ENCODE measurements at regions not wholly inside any gene's neighbourhood (a gene's known extent, or its start where the extent isn't known, plus 50 kb on each side); places are given as distances from the start of the nearest gene placed in this dataset.
"Not testable (repeated sequence)": the region's sequence is repeated elsewhere in the genome, so short reads cannot be mapped to it uniquely, and the experiment has no call there.

DNA sequence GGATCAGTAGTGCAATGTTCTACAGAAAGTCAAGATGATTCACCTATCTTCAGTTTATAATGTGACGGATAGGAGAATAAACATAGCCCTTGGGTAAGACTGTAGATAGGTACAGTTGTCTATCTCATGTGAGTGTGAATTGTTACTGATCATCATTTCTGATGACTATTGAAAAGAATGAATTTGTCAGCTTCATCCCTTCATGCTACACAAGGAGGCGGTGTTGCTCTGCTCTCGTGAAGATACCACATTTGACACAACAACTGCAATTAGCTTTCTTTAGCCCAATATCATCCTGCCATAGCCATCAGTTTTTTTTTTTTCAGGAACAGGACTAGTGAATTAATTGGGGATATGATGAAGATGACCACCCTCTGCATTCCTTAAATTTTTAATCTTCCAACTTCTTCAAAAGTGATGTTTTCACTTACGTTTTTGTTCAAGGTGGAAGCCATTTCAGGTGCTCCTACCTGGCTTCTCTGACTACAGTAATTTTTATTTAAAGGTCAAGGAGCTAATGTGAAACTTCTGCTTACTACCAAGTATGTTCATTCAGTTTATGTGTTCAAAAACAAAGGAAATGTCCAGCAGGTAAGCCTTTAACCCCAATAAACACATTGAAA, 152.9 kb upstream of the MOCS2 start:
- Histone ChIP-seq H3K9ac (no peak overlapping the region), H3K4me2 (no peak overlapping the region), H3K4me1 (no peaks in the 10 kb centered on the region), H3K4me3 (no peak overlapping the region), H4K20me1 (no peaks in the 10 kb centered on the region), H3K27ac (no peak overlapping the region), H3K27me3 (no peaks in the 10 kb centered on the region), H3K9me3 (no peaks in the 10 kb centered on the region), H3K36me3 (no peaks in the 10 kb centered on the region)
- no peak for TF ChIP-seq Cebpa-rat (IDR thresholded peaks at IDR 0.05)

DNA sequence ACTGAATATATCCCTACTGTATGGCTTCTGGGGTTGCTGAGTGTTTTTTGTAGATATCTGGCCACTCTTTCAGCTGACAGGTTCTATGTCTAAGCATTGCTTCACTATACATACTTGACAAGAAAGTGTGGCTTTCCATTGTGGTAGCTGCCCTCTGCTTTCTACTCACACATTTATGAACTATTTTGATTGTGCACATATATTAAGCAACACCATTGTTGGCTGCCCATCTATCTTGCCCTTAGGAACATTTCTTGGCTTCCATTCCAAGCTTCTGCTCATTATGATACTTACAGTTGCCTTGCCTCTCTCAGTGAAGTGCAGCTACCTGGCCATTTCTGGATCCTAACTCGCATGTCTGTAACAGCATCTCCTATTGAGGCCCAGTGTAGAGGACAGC, 153.6 kb upstream of the MOCS2 start:
- H3K36me3 ChIP-seq = no peaks in the 10 kb centered on the region
- H3K27ac ChIP-seq = no peak overlapping the region
- H3K27me3 ChIP-seq = no peaks in the 10 kb centered on the region
- peaks cover 5% of the 10 kb centered on the region; the same call in 1 of the 2 replicates for H3K9me3 ChIP-seq
- H3K4me3 ChIP-seq = no peak overlapping the region
- H4K20me1 ChIP-seq = no peaks in the 10 kb centered on the region
- H3K4me1 ChIP-seq = no peaks in the 10 kb centered on the region
- no peak overlapping the region for H3K9ac ChIP-seq
- no peak overlapping the region for H3K4me2 ChIP-seq
- TF ChIP-seq Cebpa-rat (IDR thresholded peaks at IDR 0.05) = no peak

DNA sequence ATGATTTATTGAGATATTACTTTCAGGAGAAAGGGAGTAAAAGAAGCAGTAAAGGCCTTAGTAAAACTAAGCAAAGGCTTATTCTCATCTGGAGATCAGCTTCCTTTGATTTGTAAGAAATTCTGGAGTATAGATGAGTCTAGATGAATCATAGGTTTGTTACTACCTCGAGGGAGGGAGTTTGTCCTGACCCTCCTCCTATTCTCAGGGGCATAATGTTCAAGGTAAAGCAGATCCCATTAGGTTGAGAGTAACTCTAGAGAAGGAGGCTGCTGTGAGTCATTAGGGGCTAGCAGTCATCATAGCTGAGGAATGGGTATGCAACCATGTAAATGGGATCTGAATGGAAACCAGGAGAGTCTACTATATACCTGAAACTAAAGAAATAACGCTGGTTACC, 155.5 kb upstream of the MOCS2 start:
- Histone ChIP-seq H3K4me2 (no peak overlapping the region), H4K20me1 (no peaks in the 10 kb centered on the region), H3K4me3 (no peak overlapping the region), H3K27ac (no peak overlapping the region), H3K4me1 (no peaks in the 10 kb centered on the region), H3K9ac (no peak overlapping the region), H3K9me3 (peaks cover 7% of the 10 kb centered on the region; the same call in 1 of the 2 replicates), H3K36me3 (no peaks in the 10 kb centered on the region), H3K27me3 (no peaks in the 10 kb centered on the region)
- no peak for TF ChIP-seq Cebpa-rat (IDR thresholded peaks at IDR 0.05)

DNA sequence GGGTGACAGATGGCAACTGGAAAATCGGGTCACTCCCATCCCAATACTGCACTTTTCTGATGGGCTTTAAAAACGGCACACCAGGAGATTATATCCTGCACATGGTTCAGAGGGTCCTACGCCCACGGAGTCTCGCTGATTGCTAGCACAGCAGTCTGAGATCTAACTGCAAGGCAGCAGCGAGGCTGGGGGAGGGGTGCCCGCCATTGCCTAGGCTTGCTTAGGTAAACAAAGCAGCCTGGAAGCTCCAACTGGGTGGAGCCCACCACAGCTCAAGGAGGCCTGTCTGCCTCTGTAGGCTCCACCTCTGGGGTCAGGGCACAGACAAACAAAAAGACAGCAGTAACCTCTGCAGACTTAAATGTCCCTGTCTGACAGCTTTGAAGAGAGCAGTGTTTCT, 158.7 kb upstream of the MOCS2 start:
- H3K9ac ChIP-seq, H3K36me3 ChIP-seq, H3K27me3 ChIP-seq, H3K4me1 ChIP-seq, H3K4me2 ChIP-seq, H4K20me1 ChIP-seq, H3K4me3 ChIP-seq, H3K9me3 ChIP-seq, H3K27ac ChIP-seq: not testable (repeated sequence)

DNA sequence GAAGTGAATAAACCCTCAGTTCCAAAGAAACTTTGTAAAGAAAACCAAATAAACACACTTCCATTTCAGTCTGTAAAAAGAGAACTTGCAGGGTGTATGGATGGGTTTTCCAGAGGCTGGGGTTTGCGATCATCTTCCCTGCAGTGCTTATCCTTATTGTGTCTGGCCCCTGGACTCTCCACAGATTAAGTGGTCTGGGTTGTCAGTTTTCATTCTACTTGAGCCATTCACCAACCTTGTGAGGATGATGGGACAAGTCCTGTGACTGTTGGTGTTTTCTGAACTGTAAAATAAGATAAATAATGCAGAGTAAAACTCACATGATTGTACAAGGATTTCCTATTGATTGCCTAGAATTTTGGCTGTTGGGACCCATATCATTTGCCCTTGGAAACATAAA, 166.1 kb upstream of the MOCS2 start:
- no peak overlapping the region for H3K27ac ChIP-seq
- no peaks in the 10 kb centered on the region for H4K20me1 ChIP-seq
- no peak overlapping the region for H3K4me2 ChIP-seq
- H3K4me3 ChIP-seq = no peak overlapping the region
- no peaks in the 10 kb centered on the region for H3K4me1 ChIP-seq
- no peaks in the 10 kb centered on the region for H3K36me3 ChIP-seq
- TF ChIP-seq Cebpa-rat (IDR thresholded peaks at IDR 0.05) = no peak
- H3K9ac ChIP-seq = no peak overlapping the region
- no peaks in the 10 kb centered on the region for H3K9me3 ChIP-seq
- H3K27me3 ChIP-seq = no peaks in the 10 kb centered on the region

DNA sequence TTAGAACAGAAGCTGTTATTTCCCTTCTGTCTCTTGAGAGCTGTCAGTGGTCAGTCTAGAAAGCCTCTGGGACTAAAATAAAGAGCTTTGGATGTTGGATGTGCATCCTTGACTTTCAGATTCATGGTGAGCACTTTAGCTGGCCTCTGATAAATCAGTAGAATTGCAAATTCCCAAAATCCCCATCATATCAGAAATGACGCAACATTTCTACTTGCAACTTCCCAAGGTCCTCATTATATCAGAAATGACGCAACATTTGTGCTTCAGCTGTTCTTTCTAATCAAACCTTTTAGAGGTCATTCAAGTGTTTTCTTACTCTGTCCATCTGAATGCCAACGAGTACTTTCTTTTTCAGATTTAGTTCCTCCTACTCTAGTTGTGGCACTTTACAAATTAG, 167.3 kb upstream of the MOCS2 start:
- Histone ChIP-seq H3K4me3 (no peak overlapping the region), H3K4me1 (no peaks in the 10 kb centered on the region), H3K9ac (no peak overlapping the region), H3K4me2 (no peak overlapping the region), H4K20me1 (no peaks in the 10 kb centered on the region), H3K36me3 (no peaks in the 10 kb centered on the region), H3K27me3 (no peaks in the 10 kb centered on the region), H3K27ac (no peak overlapping the region), H3K9me3 (no peaks in the 10 kb centered on the region)
- peak; percentile 62; the same call in 1 of the 2 replicates for TF ChIP-seq Cebpa-rat (IDR thresholded peaks at IDR 0.05)

DNA sequence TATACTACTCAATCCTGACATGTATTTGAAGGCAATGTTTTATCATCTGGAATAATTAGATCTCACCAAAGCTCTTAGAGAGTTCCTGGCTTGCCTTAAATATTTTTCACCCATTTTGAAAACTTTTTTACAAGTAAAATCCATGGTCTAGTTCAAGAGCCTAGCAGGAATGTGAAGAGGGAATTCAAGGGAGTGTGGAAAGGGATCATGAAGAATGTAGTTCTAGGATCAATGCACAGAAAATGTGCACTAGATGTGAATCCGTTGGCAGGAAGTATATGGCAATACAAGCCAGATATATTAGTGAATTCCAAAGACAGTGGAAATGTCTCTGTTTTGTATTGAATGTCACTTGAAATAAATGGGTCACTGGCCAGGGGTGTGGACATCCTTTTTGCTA, 167.9 kb upstream of the MOCS2 start:
- H4K20me1 ChIP-seq = no peaks in the 10 kb centered on the region
- H3K27me3 ChIP-seq = no peaks in the 10 kb centered on the region
- H3K4me2 ChIP-seq = no peak overlapping the region
- no peaks in the 10 kb centered on the region for H3K9me3 ChIP-seq
- H3K9ac ChIP-seq = no peak overlapping the region
- no peak for TF ChIP-seq Cebpa-rat (IDR thresholded peaks at IDR 0.05)
- no peaks in the 10 kb centered on the region for H3K4me1 ChIP-seq
- H3K27ac ChIP-seq = no peak overlapping the region
- H3K4me3 ChIP-seq = no peak overlapping the region
- H3K36me3 ChIP-seq = no peaks in the 10 kb centered on the region

DNA sequence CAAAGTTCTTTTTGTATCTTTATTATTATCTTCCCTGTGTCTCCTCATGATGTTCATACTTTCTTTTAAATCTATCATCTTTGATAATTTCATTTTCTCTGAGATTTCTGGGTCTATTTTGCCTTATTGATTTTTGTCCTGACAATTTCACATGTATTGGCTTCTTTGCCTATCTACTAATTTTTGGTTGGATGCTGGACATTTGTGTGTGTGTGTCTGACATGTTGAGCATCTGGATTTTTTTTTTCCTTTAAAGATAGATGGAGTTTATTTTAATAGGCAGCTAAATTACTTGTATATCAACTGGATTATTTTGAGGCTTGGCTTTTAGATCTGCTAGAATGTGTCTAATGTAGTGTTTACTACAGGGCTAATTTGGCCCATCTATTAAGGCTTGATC, 178.0 kb upstream of the MOCS2 start:
- Histone ChIP-seq H3K36me3 (no peaks in the 10 kb centered on the region), H3K27me3 (no peaks in the 10 kb centered on the region), H3K4me3 (no peak overlapping the region), H3K4me1 (no peaks in the 10 kb centered on the region), H3K9me3 (peaks cover 12% of the 10 kb centered on the region), H3K9ac (no peak overlapping the region), H3K27ac (no peak overlapping the region), H3K4me2 (no peak overlapping the region), H4K20me1 (no peaks in the 10 kb centered on the region)
- no peak for TF ChIP-seq Cebpa-rat (IDR thresholded peaks at IDR 0.05)

DNA sequence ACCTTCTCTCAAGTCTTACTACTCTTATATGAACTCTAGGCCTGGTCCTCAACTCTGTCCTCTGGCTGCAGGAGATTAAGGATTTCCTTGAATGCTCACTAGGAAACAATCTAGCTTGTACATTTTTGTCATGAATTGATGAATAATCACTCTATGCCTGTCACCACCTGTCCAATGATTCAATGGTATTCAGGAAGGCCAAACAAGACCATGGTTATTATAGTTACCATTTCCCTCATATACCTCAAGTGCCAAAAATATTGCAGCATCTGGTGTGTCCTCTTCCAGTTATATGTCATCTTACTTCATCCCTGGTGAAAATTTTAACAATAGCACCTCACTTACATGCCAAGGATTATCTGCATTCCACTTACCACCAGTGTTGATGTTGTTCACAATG, 179.0 kb upstream of the MOCS2 start:
- H4K20me1 ChIP-seq = no peaks in the 10 kb centered on the region
- no peak for TF ChIP-seq Cebpa-rat (IDR thresholded peaks at IDR 0.05)
- no peaks in the 10 kb centered on the region for H3K4me1 ChIP-seq
- H3K9me3 ChIP-seq = peaks cover 12% of the 10 kb centered on the region
- H3K27ac ChIP-seq = no peak overlapping the region
- no peak overlapping the region for H3K9ac ChIP-seq
- no peak overlapping the region for H3K4me3 ChIP-seq
- no peaks in the 10 kb centered on the region for H3K27me3 ChIP-seq
- H3K36me3 ChIP-seq = no peaks in the 10 kb centered on the region
- H3K4me2 ChIP-seq = no peak overlapping the region

DNA sequence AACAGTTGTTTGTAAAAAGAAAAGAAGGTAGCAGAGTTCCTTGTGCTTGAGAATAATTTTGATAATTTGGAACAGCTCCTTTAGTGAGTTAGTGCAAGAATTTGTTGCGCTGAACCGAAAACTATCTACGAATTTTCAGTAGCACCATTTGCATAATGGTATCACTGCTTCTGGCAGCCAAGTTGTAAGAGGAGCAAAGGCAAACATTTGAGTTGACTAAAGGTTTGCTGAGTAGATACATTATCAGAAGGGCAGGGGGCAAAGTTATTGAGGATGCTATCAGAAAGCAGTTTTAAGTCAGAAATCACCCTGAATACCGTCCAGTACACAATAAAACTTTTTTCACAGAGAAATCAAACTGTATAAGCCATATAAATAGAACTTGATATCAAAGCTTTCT, 181.5 kb upstream of the MOCS2 start:
- Histone ChIP-seq H3K4me3 (no peak overlapping the region), H3K27ac (no peak overlapping the region), H3K27me3 (no peaks in the 10 kb centered on the region), H3K9ac (no peak overlapping the region), H4K20me1 (no peaks in the 10 kb centered on the region), H3K4me2 (no peak overlapping the region), H3K36me3 (no peaks in the 10 kb centered on the region), H3K4me1 (no peaks in the 10 kb centered on the region), H3K9me3 (peaks cover 12% of the 10 kb centered on the region)
- no peak for TF ChIP-seq Cebpa-rat (IDR thresholded peaks at IDR 0.05)

DNA sequence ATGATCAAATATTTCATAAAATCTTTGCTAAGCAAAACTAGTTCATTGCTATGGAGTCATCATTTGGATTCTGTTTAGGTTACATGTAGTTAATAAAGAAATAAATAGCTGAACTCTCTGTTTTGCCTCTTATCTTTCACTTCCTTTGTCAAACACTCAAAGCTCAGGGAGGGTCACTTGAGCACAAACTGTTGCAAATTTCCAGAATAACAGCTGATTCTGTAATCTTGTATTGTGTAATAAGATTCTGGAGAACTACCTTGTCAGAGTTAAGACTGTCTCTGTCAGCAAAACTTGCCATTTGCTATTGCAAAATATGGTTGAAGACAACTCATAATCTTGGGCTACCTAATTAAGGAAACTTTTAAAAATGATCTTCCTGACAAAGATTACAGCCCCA, 182.0 kb upstream of the MOCS2 start:
- Histone ChIP-seq H3K4me2 (no peak overlapping the region), H3K27ac (no peak overlapping the region), H3K27me3 (no peaks in the 10 kb centered on the region), H3K36me3 (no peaks in the 10 kb centered on the region), H3K9ac (no peak overlapping the region), H3K4me1 (no peaks in the 10 kb centered on the region), H3K4me3 (no peak overlapping the region), H3K9me3 (peaks cover 12% of the 10 kb centered on the region), H4K20me1 (no peaks in the 10 kb centered on the region)
- no peak for TF ChIP-seq Cebpa-rat (IDR thresholded peaks at IDR 0.05)
